K562 (cell line): ENCODE measurements at regions not wholly inside any gene's neighbourhood (a gene's known extent, or its start where the extent isn't known, plus 50 kb on each side); places are given as distances from the start of the nearest gene placed in this dataset.

Experiments
- CTCF ChIP-seq, 3 experiments: IDR thresholded peaks in 2 of 3; conservative IDR thresholded peaks in 1 of 3; 2 replicates each; pipeline ENCODE4 v1.5.1; 2011 to 2012; ENCODE audit warnings: low read length in 3 of 3, mild to moderate bottlenecking in 3 of 3, control low read depth in 2 of 3, improper control_type of control experiment in 1 of 3, inconsistent platforms in 1 of 3, low read depth in 1 of 3, mixed read lengths in 1 of 3, moderate library complexity in 1 of 3; ENCODE audit not compliant: insufficient read depth in 2 of 3
- FOSL1 ChIP-seq: fragments of 200-800 bp; sonication (Bioruptor generic); conservative IDR thresholded peaks from 2 replicates; pipeline ENCODE4 v1.6.1; 2016; ENCODE audit warnings: missing genetic modification characterization, missing compliant biosample characterization
- MYBL2 ChIP-seq, 2 experiments: fragments of 450-650 bp in 1 of 2; sonication (generic) in 1 of 2; formaldehyde crosslinking in 1 of 2; IDR thresholded peaks; 2 replicates each; pipeline versions ENCODE4 v1.6.1 to v1.8.1; 2017 to 2022; ENCODE audit warnings: borderline replicate concordance in 1 of 2, inconsistent platforms in 1 of 2, low read depth in 1 of 2, mild to moderate bottlenecking in 1 of 2, missing genetic modification reagents in 1 of 2, moderate library complexity in 1 of 2
- POLR2AphosphoS5 ChIP-seq: IDR thresholded peaks from 2 replicates; pipeline ENCODE4 v1.6.1; 2011; ENCODE audit warnings: mild to moderate bottlenecking, low read depth, low read length, moderate library complexity; ENCODE audit not compliant: control insufficient read depth, insufficient read depth
- RHOXF2B ChIP-seq: fragments of 250-450 bp; sonication (Bioruptor Pico); conservative IDR thresholded peaks from 2 replicates; pipeline ENCODE4 v1.5.1; 2021
- TF ChIP-seq, protein P1 (sequence below): fragments of 450-650 bp; formaldehyde crosslinking; IDR thresholded peaks from 2 replicates; pipeline ENCODE4 v1.4.0; 2020; ENCODE audit warnings: mild to moderate bottlenecking, mixed read lengths

- no peak for TF ChIP-seq MYBL2 (IDR thresholded peaks at IDR 0.05; ENCODE audit: low read depth)
- no peak for TF ChIP-seq MYBL2 (CRISPR knock-in tag; IDR thresholded peaks at IDR 0.05; ENCODE audit: borderline replicate concordance)
- no peak for TF ChIP-seq CTCF (IDR thresholded peaks at IDR 0.05 in 2 of 3, conservative IDR thresholded peaks at IDR 0.05 in 1 of 3; ENCODE audit: insufficient read depth in 2 of 3, low read depth in 1 of 3, low read length in 3 of 3)
- TF ChIP-seq FOSL1 (tag): no peak
- TF ChIP-seq, protein P1, sequence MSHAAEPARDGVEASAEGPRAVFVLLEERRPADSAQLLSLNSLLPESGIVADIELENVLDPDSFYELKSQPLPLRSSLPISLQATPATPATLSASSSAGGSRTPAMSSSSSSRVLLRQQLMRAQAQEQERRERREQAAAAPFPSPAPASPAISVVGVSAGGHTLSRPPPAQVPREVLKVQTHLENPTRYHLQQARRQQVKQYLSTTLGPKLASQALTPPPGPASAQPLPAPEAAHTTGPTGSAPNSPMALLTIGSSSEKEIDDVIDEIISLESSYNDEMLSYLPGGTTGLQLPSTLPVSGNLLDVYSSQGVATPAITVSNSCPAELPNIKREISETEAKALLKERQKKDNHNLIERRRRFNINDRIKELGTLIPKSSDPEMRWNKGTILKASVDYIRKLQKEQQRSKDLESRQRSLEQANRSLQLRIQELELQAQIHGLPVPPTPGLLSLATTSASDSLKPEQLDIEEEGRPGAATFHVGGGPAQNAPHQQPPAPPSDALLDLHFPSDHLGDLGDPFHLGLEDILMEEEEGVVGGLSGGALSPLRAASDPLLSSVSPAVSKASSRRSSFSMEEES (CRISPR knock-in tag): no peak
- TF ChIP-seq POLR2AphosphoS5: no peak
- no peak for TF ChIP-seq RHOXF2B
Measured at GRCh38 chr6:40280231-40280630, 306.9 kb downstream of the LRFN2 start.
